HEK293 (cell line): ENCODE measurements at regions not wholly inside any gene's neighbourhood (a gene's known extent, or its start where the extent isn't known, plus 50 kb on each side); places are given as distances from the start of the nearest gene placed in this dataset.

ENCODE experiments used
- CTCF ChIP-seq: fragments of 450-650 bp; formaldehyde crosslinking; IDR thresholded peaks from 2 replicates; pipeline ENCODE4 v1.5.1; 2016; ENCODE audit warnings: missing biosample characterization, missing genetic modification characterization
- GLI4 ChIP-seq: fragments of 450-650 bp; formaldehyde crosslinking; IDR thresholded peaks from 2 replicates; pipeline ENCODE4 v1.5.1; 2016; ENCODE audit warnings: missing biosample characterization, missing genetic modification characterization
- KLF7 ChIP-seq: fragments of 450-650 bp; formaldehyde crosslinking; IDR thresholded peaks from 2 replicates; pipeline ENCODE4 v1.5.1; 2016; ENCODE audit warnings: missing biosample characterization, missing genetic modification characterization, borderline replicate concordance
- PATZ1 ChIP-seq: fragments of 450-650 bp; formaldehyde crosslinking; IDR thresholded peaks from 2 replicates; pipeline ENCODE4 v1.5.1; 2016; ENCODE audit warnings: missing biosample characterization, missing genetic modification characterization
- REST ChIP-seq: fragments of 450-650 bp; formaldehyde crosslinking; IDR thresholded peaks from 2 replicates; pipeline ENCODE4 v1.5.1; 2016; ENCODE audit warnings: missing biosample characterization, missing genetic modification characterization
- SETDB1 ChIP-seq: IDR thresholded peaks from one replicate; pipeline ENCODE4 v1.6.1; 2017; ENCODE audit warnings: mild to moderate bottlenecking, low read length, moderate library complexity, mixed read lengths; ENCODE audit not compliant: insufficient read length
- ZBTB8A ChIP-seq: fragments of 450-650 bp; formaldehyde crosslinking; IDR thresholded peaks from 2 replicates; pipeline ENCODE4 v1.5.1; 2016; ENCODE audit warnings: missing biosample characterization, missing genetic modification characterization
- ZNF423 ChIP-seq: fragments of 450-650 bp; formaldehyde crosslinking; IDR thresholded peaks from 2 replicates; pipeline ENCODE4 v1.5.1; 2016; ENCODE audit warnings: missing biosample characterization, missing genetic modification characterization
- ZNF433 ChIP-seq: fragments of 450-650 bp; formaldehyde crosslinking; IDR thresholded peaks from 2 replicates; pipeline ENCODE4 v1.5.1; 2016; ENCODE audit warnings: missing biosample characterization, missing genetic modification characterization, low read depth
- ZNF549 ChIP-seq: fragments of 450-650 bp; IDR thresholded peaks from 2 replicates; pipeline ENCODE4 v1.5.1; 2018; ENCODE audit warnings: missing biosample characterization, missing genetic modification characterization, mild to moderate bottlenecking, inconsistent platforms, moderate library complexity
- ZNF571 ChIP-seq: fragments of 450-650 bp; formaldehyde crosslinking; IDR thresholded peaks from 2 replicates; pipeline ENCODE4 v1.5.0; 2017; ENCODE audit warnings: missing biosample characterization, missing genetic modification characterization
- ZNF701 ChIP-seq: fragments of 450-650 bp; formaldehyde crosslinking; IDR thresholded peaks from 2 replicates; pipeline ENCODE4 v1.5.1; 2016; ENCODE audit warnings: missing biosample characterization, missing genetic modification characterization
- ZNF837 ChIP-seq: fragments of 450-650 bp; formaldehyde crosslinking; IDR thresholded peaks from 2 replicates; pipeline ENCODE4 v1.5.1; 2016; ENCODE audit warnings: missing biosample characterization, missing genetic modification characterization

GRCh38 chr1:204806943-204807687, 63.5 kb upstream of the NFASC start:
- TF ChIP-seq ZNF571 (tag by site-specific recombination) = no peak
- no peak for TF ChIP-seq ZNF701
- TF ChIP-seq CTCF = peak; percentile 99
- no peak for TF ChIP-seq KLF7 (tag by site-specific recombination)
- TF ChIP-seq REST (tag by site-specific recombination) = peak; percentile 57
- no peak for TF ChIP-seq ZNF837
- peak; percentile 57 for TF ChIP-seq ZBTB8A (tag by site-specific recombination)
- no peak for TF ChIP-seq ZNF549 (tag by site-specific recombination)
- TF ChIP-seq ZNF423 (tag by site-specific recombination) = no peak
- TF ChIP-seq PATZ1 (tag by site-specific recombination) = peak; percentile 63
- no peak for TF ChIP-seq ZNF433 (tag by site-specific recombination)
- no peak for TF ChIP-seq SETDB1
- 0 out of 2 replicates have a peak, but pooled peaks have one; percentile 17 for TF ChIP-seq GLI4 (tag by site-specific recombination)
